Activated T-cell treated with anti-CD3 and anti-CD28 coated beads, Interleukin-2, amount 50 U/mL, for 72 hours (primary cell): ENCODE measurements at regions not wholly inside any gene's neighbourhood (a gene's known extent, or its start where the extent isn't known, plus 50 kb on each side); places are given as distances from the start of the nearest gene placed in this dataset.

Source experiments
- ATAC-seq, 2 donors: fragments of 150-1000 bp; cut with Tn5 transposase; replicated peaks in 1 of 2; 2 replicates each; pipeline ENCODE4 v1.10.0; 2021; ENCODE audit warnings: moderate library complexity in 2 of 2, mild to moderate bottlenecking in 1 of 2
- DNase-seq, 2 donors: peaks; one replicate each; pipeline ENCODE4 v3.0.0; 2021 to 2022; ENCODE audit warnings: mixed read lengths in 1 of 2
- H3K27ac Mint-ChIP-seq: one replicate; pipeline ENCODE4 v1.8.0; 2022; ENCODE audit warnings: mild to moderate bottlenecking, moderate library complexity, mixed read lengths
- H3K27me3 Mint-ChIP-seq: one replicate; pipeline ENCODE4 v1.8.0; 2022; ENCODE audit warnings: low read depth, mixed read lengths
- H3K36me3 Mint-ChIP-seq, 2 donors: one replicate each; pipeline ENCODE4 v1.8.0; 2022; ENCODE audit warnings: mixed read lengths in 2 of 2, mild to moderate bottlenecking in 1 of 2; ENCODE audit not compliant: insufficient read depth in 2 of 2
- H3K4me1 Mint-ChIP-seq: one replicate; pipeline ENCODE4 v1.8.0; 2022; ENCODE audit warnings: low read depth, mixed read lengths
- H3K4me3 Mint-ChIP-seq, 2 donors: one replicate each; pipeline ENCODE4 v1.8.0; 2022; ENCODE audit warnings: mild to moderate bottlenecking in 2 of 2, mixed read lengths in 2 of 2, moderate library complexity in 2 of 2
- H3K9me3 Mint-ChIP-seq, 2 donors: one replicate each; pipeline ENCODE4 v1.8.0; 2022; ENCODE audit warnings: mixed read lengths in 2 of 2

DNA sequence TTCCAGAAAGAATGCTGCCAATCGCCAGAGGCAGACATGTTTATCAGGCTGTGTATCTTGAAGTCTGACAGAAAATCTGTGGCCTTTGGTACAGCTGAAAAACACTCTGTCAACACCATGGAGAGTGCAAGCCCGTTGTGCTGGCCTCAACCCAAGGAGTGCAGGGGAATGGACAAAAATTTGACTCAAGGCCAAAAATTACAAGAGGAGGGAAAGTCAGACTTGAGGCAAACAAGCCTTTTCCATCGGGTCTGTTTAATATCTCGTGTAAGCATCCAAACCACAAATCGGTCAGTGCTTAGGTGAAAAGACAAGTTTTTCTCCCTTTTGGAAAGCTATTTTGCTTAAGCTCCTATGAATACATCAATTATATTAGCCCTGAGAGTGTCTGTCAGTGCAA is 305.3 kb upstream of the NFE2L3 start:
- no peaks in the 10 kb centered on the region for H3K9me3 Mint-ChIP-seq
- H3K27ac Mint-ChIP-seq, result no peak overlapping the region
- H3K4me1 Mint-ChIP-seq, result peaks cover 6% of the 10 kb centered on the region
- H3K4me3 Mint-ChIP-seq, result no peak overlapping the region
- no peaks in the 10 kb centered on the region for H3K36me3 Mint-ChIP-seq
- DNase-seq (no peak), ATAC-seq (no peak)
- peaks cover 33% of the 10 kb centered on the region for H3K27me3 Mint-ChIP-seq

DNA sequence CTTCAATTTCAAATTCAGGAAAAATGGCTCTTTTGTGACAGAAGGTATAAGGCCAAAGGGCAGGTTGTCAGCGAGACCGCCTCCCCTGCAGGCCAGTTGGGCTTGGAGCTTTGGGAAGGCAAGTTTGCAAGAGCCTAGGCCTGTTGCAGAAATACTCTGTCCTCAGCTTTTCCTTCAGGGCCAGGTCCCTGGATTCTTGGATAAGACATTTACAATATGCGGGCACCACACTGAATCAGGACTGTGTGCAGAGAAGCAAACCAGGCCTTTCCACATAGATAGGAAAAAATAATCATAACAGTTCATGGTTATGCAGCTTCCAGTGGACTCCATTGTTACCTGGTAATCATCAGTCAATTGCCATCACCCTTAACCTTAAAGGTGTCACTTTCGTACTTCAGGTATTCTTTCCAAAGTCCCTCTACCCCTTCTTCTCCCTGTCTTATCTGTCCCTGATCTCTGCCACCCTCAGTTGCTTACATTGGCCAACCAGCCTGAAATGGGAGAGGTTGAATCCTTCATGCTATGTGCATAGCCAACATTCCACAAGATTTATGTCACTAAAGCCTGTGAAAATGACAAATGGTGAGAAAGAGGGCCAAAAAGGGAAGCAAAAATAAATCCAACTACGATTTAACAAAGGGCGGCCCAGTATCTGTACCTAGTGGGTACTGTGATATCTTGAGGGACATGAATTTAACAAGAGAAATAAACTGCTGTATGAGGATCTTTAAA is 304.5 kb upstream of the NFE2L3 start:
- ATAC-seq, result no peak
- DNase-seq, result no peak
- H3K4me1 Mint-ChIP-seq, result peaks cover 9% of the 10 kb centered on the region
- H3K27ac Mint-ChIP-seq, result no peak overlapping the region
- H3K9me3 Mint-ChIP-seq, result no peaks in the 10 kb centered on the region
- H3K27me3 Mint-ChIP-seq, result peaks cover 37% of the 10 kb centered on the region
- H3K4me3 Mint-ChIP-seq, result no peak overlapping the region
- no peaks in the 10 kb centered on the region for H3K36me3 Mint-ChIP-seq

DNA sequence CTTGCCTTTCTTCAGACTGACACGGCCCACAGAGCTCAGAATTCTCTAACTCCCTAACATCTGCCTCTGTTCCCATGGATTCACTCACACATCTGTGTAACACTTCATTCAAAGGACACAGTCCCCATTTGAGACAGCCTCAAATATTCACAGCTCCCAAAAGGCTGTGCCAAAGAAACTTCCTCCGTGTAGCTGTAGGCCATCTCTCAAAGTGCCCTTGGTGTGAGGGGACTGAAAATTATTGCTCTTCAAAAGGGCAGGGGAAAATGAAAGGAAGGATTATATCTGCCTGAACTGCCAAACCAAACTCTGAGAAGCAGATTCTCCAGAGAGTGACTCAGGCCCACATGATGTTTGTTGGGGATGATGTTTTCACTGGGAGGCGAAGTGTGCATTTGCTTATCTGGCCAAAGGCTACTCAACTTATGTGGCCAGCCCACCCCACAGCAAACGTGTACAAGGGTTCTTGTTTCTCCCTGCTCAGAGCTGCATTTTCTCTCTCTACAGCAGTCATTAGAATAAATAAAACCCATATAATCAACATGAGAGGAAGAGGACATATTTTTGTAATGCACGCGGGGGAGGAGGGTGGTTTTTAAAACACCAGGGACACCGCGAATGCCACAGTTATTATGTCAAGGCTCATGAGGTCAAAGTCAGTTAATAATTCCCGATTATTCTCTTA is 302.4 kb upstream of the NFE2L3 start:
- ATAC-seq (no peak), DNase-seq (no peak)
- H3K27me3 Mint-ChIP-seq, result peaks cover 48% of the 10 kb centered on the region
- no peaks in the 10 kb centered on the region for H3K9me3 Mint-ChIP-seq
- H3K36me3 Mint-ChIP-seq, result no peaks in the 10 kb centered on the region
- no peak overlapping the region for H3K4me3 Mint-ChIP-seq
- H3K4me1 Mint-ChIP-seq, result peaks cover 16% of the 10 kb centered on the region
- no peak overlapping the region for H3K27ac Mint-ChIP-seq

DNA sequence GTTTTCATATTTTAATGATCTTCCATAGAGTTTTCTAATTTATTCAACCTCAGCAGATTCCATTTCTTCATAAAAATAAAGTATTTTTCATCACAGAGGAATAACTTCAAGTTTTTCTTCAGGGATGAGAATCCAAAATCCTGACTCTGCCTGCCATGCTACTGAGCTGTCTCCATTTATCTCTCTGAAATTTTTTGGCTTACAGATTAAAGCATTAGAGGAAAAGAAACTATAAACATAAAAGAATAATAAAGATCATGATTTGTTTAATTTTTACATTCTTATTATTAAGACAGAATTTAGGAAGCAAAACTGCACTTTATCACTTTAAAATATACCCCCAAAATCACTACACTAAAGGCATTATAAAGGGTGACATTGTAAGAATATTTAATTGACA is 301.8 kb upstream of the NFE2L3 start:
- H3K9me3 Mint-ChIP-seq, result peaks cover 0 to 2% of the 10 kb centered on the region in 2 donors
- H3K27me3 Mint-ChIP-seq, result peaks cover 48% of the 10 kb centered on the region
- H3K4me3 Mint-ChIP-seq, result no peak overlapping the region

DNA sequence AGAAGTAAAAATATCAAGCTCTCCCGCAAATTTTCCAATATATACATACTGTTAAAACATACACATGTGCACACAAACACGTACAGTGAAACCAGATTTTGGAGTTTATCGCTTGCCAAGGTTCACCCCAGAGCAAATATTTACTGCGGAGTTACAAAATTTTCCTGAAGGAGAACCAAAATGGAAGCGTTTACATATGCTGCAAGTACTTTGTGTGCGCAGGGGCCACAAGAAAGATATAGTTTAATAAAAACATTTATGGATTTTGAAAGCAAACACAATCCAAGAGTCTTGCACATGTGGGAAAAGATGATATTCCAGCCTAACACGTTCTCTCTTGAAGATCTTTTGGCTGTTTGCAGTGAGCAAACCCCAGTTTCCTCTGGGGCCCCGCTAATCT is 301.3 kb upstream of the NFE2L3 start:
- no peak for DNase-seq
- Mint-ChIP-seq H3K36me3 (no peaks in the 10 kb centered on the region), H3K4me1 (peaks cover 22% of the 10 kb centered on the region), H3K27ac (no peak overlapping the region), H3K4me3 (no peak overlapping the region), H3K27me3 (peaks cover 48% of the 10 kb centered on the region), H3K9me3 (peaks cover 0 to 2% of the 10 kb centered on the region in 2 donors)
- ATAC-seq, result no peak

More for the DNA sequence above, 301.8 kb upstream of the NFE2L3 start:
- Mint-ChIP-seq H3K27ac (no peak overlapping the region), H3K36me3 (no peaks in the 10 kb centered on the region), H3K4me1 (peaks cover 22% of the 10 kb centered on the region)
- ATAC-seq (no peak), DNase-seq (no peak)

DNA sequence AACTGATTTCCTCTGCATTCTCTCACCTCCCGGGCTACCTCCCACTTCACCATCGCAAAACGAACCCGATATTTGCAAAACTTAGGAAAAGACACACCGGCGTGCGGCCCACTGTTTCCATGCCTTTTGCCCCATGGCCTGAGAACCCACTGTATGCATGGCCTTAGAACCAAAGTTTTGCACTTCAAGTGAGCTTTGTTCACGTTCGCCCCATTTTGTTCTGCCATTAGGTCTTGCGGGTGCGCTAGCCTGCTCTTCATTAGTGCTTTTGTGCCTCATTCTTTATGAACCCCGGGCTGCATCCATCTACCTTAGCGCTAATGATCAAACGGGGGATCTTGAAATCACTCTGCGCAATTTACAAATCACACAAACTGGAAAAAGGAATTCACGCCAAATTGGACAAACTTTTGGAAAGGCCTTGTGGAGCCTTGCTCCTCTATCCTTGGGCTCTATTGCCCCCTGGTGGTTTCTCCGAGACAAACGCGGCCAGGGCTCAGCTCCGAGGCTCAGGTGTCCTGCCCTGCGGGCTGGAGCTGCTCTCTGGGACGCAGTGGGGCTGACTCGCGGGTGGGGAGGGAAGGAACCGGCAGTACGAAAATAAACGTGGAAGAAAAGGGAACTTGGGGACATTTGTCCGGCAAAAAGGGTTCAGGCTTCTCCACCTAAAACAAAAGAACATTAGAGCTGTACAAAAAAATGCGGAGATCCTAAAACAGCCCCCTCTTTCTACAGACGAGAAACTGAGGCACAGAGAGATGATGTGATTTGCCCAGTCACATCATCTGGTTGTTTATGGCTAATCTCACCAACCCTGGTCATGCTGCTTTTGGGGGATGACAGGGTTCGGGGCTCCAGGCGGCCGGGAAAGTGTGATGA is 300.4 kb upstream of the NFE2L3 start:
- peaks cover 0 to 2% of the 10 kb centered on the region in 2 donors for H3K9me3 Mint-ChIP-seq
- H3K4me1 Mint-ChIP-seq, result peaks cover 22% of the 10 kb centered on the region
- peak; percentile 53 to 62 for ATAC-seq
- peak; percentile 79 to 81 for DNase-seq
- H3K27me3 Mint-ChIP-seq, result peaks cover 48% of the 10 kb centered on the region
- H3K4me3 Mint-ChIP-seq, result peak overlapping the region; percentile 83 to 94
- H3K36me3 Mint-ChIP-seq, result no peaks in the 10 kb centered on the region
- H3K27ac Mint-ChIP-seq, result no peak overlapping the region

DNA sequence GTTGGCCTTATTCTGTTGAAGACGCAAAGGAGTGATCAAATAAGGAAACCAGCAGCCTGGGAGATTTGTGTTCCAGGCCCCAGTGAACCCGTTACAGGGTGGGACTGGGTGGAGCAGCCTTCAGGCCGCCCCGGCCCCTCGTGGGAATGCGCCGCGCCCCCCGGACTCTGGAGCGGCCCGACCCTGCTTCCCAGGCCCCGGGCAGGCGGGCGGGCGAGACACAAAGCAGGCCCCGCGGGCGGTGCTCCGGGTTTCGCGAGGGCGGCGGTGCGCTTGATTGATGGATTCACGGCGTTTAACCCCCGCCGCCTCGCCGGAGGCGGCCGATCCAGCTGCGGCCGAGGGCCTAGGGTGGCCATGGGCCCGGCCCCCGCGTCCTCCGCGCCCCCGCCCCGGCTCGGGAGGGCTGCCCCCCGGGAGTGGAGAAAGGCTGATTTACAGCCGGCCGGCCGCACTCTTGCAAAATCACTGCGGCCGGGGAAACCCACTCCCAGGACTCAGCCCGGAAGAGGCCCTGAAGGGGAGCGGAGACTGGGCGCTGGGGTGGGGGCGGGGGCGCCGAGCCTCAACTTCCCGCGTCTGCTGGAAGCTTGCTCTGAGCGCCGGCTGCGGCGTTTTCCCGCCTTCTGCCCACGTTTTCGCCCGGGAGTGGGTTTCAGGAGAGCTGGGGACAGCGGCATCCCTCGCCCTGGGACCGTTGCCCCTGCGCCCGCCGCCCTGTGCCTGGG is 299.6 kb upstream of the NFE2L3 start:
- H3K9me3 Mint-ChIP-seq, result peaks cover 0 to 2% of the 10 kb centered on the region in 2 donors
- peaks cover 22% of the 10 kb centered on the region for H3K4me1 Mint-ChIP-seq
- no peak for ATAC-seq
- no peak overlapping the region for H3K27ac Mint-ChIP-seq
- peak; percentile 28 to 33 for DNase-seq
- H3K27me3 Mint-ChIP-seq, result peaks cover 48% of the 10 kb centered on the region
- H3K36me3 Mint-ChIP-seq, result no peaks in the 10 kb centered on the region
- H3K4me3 Mint-ChIP-seq, result peak overlapping the region; percentile 83 to 94

DNA sequence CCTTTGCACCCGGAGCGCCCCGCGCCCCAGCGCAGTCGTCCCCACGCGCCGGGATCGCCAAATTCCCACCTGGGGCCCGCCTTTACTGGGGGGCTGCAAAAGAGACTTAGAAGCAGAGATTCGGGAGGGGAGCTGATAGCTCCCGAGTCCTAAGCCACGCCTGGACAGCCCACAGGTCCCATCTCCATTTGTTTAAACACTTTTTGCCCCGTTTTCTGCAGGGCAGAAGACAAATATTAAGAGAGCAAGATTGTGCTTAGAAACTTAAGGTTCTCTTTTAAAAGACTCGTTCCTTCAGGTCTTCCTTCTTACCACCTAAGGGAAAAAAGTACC is 299.1 kb upstream of the NFE2L3 start:
- peaks cover 48% of the 10 kb centered on the region for H3K27me3 Mint-ChIP-seq
- H3K4me3 Mint-ChIP-seq, result peak overlapping the region; percentile 67 to 70
- peaks cover 0 to 2% of the 10 kb centered on the region in 2 donors for H3K9me3 Mint-ChIP-seq
- DNase-seq, result no peak
- H3K36me3 Mint-ChIP-seq, result no peaks in the 10 kb centered on the region
- no peak overlapping the region for H3K27ac Mint-ChIP-seq
- peaks cover 22% of the 10 kb centered on the region for H3K4me1 Mint-ChIP-seq
- no peak for ATAC-seq

DNA sequence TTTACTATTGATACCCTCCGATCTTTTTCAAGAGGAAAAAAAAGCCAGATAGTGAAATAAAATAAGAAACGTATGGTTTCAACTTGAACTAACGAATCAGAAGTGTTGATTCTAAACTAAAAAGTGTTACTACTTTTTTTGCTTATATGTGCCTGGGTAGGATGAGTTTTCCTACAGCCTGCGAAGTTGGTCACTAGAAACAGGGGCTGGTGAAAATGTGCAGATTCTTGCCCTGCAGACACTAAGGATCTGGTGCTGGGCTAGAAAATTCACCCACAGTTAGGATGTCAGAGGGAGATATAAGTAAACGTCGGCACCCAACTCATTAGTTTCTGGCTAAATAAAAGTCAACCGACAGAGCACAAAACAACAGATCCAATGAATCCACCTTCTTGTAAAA is 298.7 kb upstream of the NFE2L3 start:
- H3K27me3 Mint-ChIP-seq, result peaks cover 48% of the 10 kb centered on the region
- H3K9me3 Mint-ChIP-seq, result peaks cover 0 to 2% of the 10 kb centered on the region in 2 donors
- H3K27ac Mint-ChIP-seq, result no peak overlapping the region
- ATAC-seq, result no peak
- peaks cover 22% of the 10 kb centered on the region for H3K4me1 Mint-ChIP-seq
- no peaks in the 10 kb centered on the region for H3K36me3 Mint-ChIP-seq
- peak overlapping the region; percentile 67 to 70 for H3K4me3 Mint-ChIP-seq
- DNase-seq, result no peak

DNA sequence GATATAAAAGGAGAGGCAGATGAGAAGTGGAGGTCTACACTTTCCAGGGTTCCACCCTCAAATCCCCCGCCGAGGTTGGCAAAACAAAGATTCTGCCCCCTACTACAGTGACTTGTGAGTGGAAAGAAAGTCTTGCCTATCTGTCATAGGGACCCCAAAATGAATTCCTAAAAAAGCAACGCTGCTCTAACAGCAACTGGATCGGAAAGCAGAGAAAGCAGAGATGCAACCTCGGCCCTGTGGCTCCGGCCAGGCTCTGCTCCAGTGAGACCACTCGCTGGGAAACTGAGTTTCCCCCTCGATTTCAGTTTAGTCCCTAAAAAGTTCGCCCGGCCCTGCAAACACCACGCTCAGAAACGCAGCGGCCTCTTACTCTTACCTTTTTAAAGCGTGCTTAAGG is 297.9 kb upstream of the NFE2L3 start:
- H3K27me3 Mint-ChIP-seq, result peaks cover 48% of the 10 kb centered on the region
- ATAC-seq (no peak), DNase-seq (no peak)
- H3K36me3 Mint-ChIP-seq, result peaks cover 0 to 4% of the 10 kb centered on the region in 2 donors
- H3K9me3 Mint-ChIP-seq, result peaks cover 0 to 2% of the 10 kb centered on the region in 2 donors
- peak overlapping the region; percentile 79 for H3K27ac Mint-ChIP-seq
- H3K4me3 Mint-ChIP-seq, result peak overlapping the region; percentile 53 to 67
- H3K4me1 Mint-ChIP-seq, result peaks cover 28% of the 10 kb centered on the region

DNA sequence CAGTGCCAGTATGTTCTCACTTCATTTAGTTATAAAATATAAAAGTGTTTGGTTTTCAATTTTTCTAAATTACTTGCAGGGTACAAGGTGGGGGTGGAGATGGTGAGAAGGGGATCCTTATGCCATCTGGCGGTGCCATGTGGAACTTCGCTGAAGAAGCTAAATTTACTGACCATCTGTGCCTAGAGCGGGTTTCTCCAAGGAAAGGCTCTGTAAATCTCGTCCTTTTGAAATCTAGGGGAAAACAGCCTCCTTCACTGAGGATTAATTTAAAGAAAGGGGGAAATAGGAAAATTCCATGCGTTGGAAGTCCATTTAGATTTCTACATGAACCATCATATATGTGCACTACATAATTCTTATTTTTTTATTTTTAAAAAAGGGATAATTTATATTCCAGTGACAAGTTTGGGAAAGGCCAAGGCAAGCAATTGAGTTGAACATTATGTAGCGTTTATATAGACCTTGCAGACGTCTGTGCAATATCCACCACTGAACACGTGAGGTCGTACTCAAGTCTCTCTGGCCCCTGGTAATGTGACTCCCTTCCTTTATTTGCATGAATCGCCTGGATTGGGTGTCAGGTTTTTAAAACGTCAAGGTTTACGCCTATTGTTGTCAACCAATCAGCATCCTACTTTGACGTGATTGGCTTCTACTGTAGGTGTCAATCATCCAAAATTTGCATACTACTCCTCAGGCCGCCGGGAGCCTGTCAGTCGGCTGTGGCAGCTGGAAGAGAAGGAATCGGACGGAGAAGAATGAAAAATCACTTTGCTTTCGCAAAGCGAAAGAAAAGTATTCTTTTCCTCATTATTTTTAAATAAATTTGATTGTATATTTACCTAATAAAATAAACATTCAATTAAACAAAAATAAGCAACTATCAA is 297.1 kb upstream of the NFE2L3 start:
- peaks cover 0 to 2% of the 10 kb centered on the region in 2 donors for H3K9me3 Mint-ChIP-seq
- H3K27me3 Mint-ChIP-seq, result peaks cover 40% of the 10 kb centered on the region
- peaks cover 36% of the 10 kb centered on the region for H3K4me1 Mint-ChIP-seq
- peaks cover 0 to 11% of the 10 kb centered on the region in 2 donors for H3K36me3 Mint-ChIP-seq
- ATAC-seq (peak; percentile 56 to 59), DNase-seq (peak; percentile 50 to 65)
- H3K27ac Mint-ChIP-seq, result peak overlapping the region; percentile 76
- peak overlapping the region; percentile 60 to 66 for H3K4me3 Mint-ChIP-seq
